AG09319 (cell line): ENCODE measurements at regions not wholly inside any gene's neighbourhood (a gene's known extent, or its start where the extent isn't known, plus 50 kb on each side); places are given as distances from the start of the nearest gene placed in this dataset.
A peak's percentile ranks its signal among the peaks of the same experiment; 100 is the strongest.

Experiments used
- DNase-seq: peaks from one replicate; pipeline ENCODE4 v3.0.0-alpha.2; 2010; ENCODE audit warnings: low read depth; ENCODE audit errors: extremely low read depth
- CTCF ChIP-seq: IDR thresholded peaks from 2 replicates; pipeline ENCODE4 v1.5.1; 2011; ENCODE audit warnings: low read depth, mild to moderate bottlenecking, inconsistent platforms, low read length, moderate library complexity

- TF ChIP-seq CTCF = no peak
- no peak for DNase-seq
Measured at GRCh38 chr15:95601525-95601924, 729.0 kb upstream of the NR2F2 start.

GRCh38 chr15:95603802-95604201 is 726.7 kb upstream of the NR2F2 start:
- TF ChIP-seq CTCF = no peak

DNA sequence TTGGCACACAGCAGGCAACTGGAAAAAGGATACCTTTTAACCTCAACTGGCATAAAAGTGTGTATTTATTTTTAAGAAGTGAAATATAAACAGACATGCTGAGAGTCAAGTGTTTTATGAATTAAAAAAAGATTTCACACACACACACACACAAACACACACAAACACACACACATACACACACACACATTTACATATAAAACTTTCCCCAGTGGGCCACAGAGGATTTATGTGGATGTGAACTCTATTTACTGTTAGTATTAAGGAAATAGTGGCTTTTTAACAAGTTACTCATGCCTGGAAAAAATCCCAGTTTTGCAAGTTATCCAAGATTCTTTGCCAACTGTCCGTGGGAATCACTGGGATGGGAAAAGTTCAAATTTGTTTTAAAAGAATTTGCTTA is 725.9 kb upstream of the NR2F2 start:
- DNase-seq = peak; percentile 68
- no peak for TF ChIP-seq CTCF

More at GRCh38 chr15:95603802-95604201, 726.7 kb upstream of the NR2F2 start:
- DNase-seq = no peak

- TF ChIP-seq CTCF = no peak
- no peak for DNase-seq
Measured at GRCh38 chr15:95605098-95605497, 725.4 kb upstream of the NR2F2 start.

DNA sequence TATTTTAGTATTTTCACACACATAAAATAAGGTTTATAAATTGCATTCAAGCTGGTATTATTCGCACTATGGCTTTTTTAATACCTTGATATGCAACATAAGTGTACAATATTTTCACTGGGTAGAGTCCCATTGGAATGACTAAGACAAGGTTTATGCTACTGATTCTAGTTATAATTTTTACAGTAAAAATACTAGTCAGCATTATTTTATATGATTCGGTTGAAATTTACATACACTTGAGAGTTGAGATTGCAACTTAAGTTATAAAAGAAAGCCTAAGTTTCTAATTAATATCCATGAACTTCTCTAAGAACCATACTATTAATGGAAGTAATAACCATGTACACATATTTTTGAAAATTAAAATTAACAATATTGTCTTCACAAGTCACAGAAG is 723.9 kb upstream of the NR2F2 start:
- DNase-seq = no peak

GRCh38 chr15:95608371-95608770 is 722.1 kb upstream of the NR2F2 start:
- no peak for TF ChIP-seq CTCF
- no peak for DNase-seq

More for the DNA sequence above, 723.9 kb upstream of the NR2F2 start:
- no peak for TF ChIP-seq CTCF

DNA sequence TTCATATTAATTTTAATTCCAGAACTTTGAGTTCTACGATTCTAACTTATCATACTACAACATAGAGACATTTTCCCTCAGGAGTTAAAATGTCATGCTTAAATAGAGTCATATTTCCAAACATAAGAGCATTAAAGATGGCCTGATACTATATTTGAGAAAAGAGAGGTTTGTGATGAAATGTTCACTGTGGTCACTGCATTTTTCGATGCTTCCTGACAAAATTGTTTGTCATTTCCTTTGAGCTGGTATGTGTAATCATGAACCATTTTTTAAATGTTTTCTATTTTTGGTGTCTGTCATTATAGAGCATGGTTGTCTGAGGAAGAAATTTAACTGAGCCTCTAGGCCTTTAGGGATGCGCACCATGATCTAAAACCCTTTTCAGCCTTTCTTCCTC is 721.4 kb upstream of the NR2F2 start:
- no peak for TF ChIP-seq CTCF
- DNase-seq = no peak
